Panc1 (cell line): ENCODE measurements at regions not wholly inside any gene's neighbourhood (a gene's known extent, or its start where the extent isn't known, plus 50 kb on each side); places are given as distances from the start of the nearest gene placed in this dataset.

ENCODE experiments used
- ATAC-seq: fragments of 200-7000 bp; cut with Tn5 transposase; 2 replicates; pipeline ENCODE4 v1.9.1; 2020; ENCODE audit warnings: mild to moderate bottlenecking, moderate library complexity
- BruUV-seq: library from RNA; stranded (reverse); fragments of 400-500 nt; replicated peaks from 2 replicates; lab custom pipeline; 2021; lab: Mats Ljungman, UMichigan
- CTCF ChIA-PET: fragments of 300-600 bp; sonication (Branson Sonifier 250); formaldehyde crosslinking; loops from one replicate; lab custom pipeline; 2022; ENCODE audit warnings: antibody characterized with exemption; lab: Charles Lee
- POLR2A ChIA-PET: fragments of 300-600 bp; sonication (Branson Sonifier 250); formaldehyde crosslinking; loops from one replicate; lab custom pipeline; 2022; ENCODE audit warnings: antibody characterized with exemption; lab: Charles Lee
- DNase-seq: peaks from one replicate; pipeline ENCODE4 v3.0.0-alpha.2; 2010; ENCODE audit warnings: low read depth, low spot score
- H3K27ac ChIP-seq: 2 replicates; pipeline ENCODE4 v1.5.1; 2011; ENCODE audit warnings: mild to moderate bottlenecking, low read length, inconsistent platforms
- H3K27me3 ChIP-seq: fragments of 200-500 bp; sonication (Bioruptor generic); 2 replicates; pipeline ENCODE4 v1.6.0; 2014; ENCODE audit warnings: low read length, inconsistent platforms; ENCODE audit not compliant: control insufficient read depth, insufficient read depth
- H3K36me3 ChIP-seq: fragments of 200-500 bp; sonication (Bioruptor generic); 2 replicates; pipeline ENCODE4 v1.5.1; 2014; ENCODE audit warnings: inconsistent platforms, mild to moderate bottlenecking, low read length, moderate library complexity; ENCODE audit not compliant: control insufficient read depth, insufficient read depth
- H3K4me1 ChIP-seq: 2 replicates; pipeline ENCODE4 v1.5.1; 2011; ENCODE audit warnings: inconsistent platforms, mild to moderate bottlenecking, low read length, moderate library complexity; ENCODE audit not compliant: control insufficient read depth, insufficient read depth
- H3K4me3 ChIP-seq, 2 experiments: 2 replicates each; pipeline ENCODE4 v1.5.1; 2011 to 2012; ENCODE audit warnings: low read depth in 2 of 2, low read length in 2 of 2, mild to moderate bottlenecking in 2 of 2, inconsistent platforms in 1 of 2, moderate library complexity in 1 of 2
- H3K9me3 ChIP-seq: fragments of 200-500 bp; sonication (Bioruptor generic); 2 replicates; pipeline ENCODE4 v1.5.1; 2014; ENCODE audit warnings: low read depth, mild to moderate bottlenecking, inconsistent platforms, low read length, moderate library complexity; ENCODE audit not compliant: control insufficient read depth, insufficient read depth
- POLR2AphosphoS5 ChIP-seq: IDR thresholded peaks from 2 replicates; pipeline ENCODE4 v1.6.1; 2012; ENCODE audit warnings: mild to moderate bottlenecking, low read depth, low read length, moderate library complexity
- SIN3A ChIP-seq: IDR thresholded peaks from 2 replicates; pipeline ENCODE4 v1.6.1; 2012; ENCODE audit warnings: low read depth, mild to moderate bottlenecking, low read length, moderate library complexity, borderline replicate concordance; ENCODE audit not compliant: insufficient read depth
- TCF7L2 ChIP-seq: IDR thresholded peaks from 2 replicates; pipeline ENCODE4 v1.6.1; 2011; ENCODE audit warnings: mild to moderate bottlenecking, low read depth, low read length, inconsistent platforms
- in situ Hi-C: cut with HindIII; loops from 2 replicates; pipeline ENCODE4 v1.10.0; 2016; ENCODE audit warnings: low sequenced_read_pairs, low pct_unique_long_range_greater_than_20kb
- intact Hi-C: fragments of 100-400 bp; cut with micrococcal nuclease; formaldehyde crosslinking; loops from one replicate; pipeline ENCODE4 v1.10.0; 2022; ENCODE audit not compliant: unreplicated experiment
- TF ChIP-seq, protein P1 (sequence below): fragments of 450-650 bp; IDR thresholded peaks from 2 replicates; pipeline ENCODE4 v1.5.1; 2017; ENCODE audit warnings: mild to moderate bottlenecking
- TF ChIP-seq, protein P2 (sequence below), 2 experiments: IDR thresholded peaks; 2 replicates each; pipeline ENCODE4 v1.6.1; 2011 to 2012; ENCODE audit warnings: low read depth in 2 of 2, control low read depth in 1 of 2, low read length in 1 of 2, mild to moderate bottlenecking in 1 of 2, moderate library complexity in 1 of 2; ENCODE audit not compliant: insufficient read depth in 1 of 2

DNA sequence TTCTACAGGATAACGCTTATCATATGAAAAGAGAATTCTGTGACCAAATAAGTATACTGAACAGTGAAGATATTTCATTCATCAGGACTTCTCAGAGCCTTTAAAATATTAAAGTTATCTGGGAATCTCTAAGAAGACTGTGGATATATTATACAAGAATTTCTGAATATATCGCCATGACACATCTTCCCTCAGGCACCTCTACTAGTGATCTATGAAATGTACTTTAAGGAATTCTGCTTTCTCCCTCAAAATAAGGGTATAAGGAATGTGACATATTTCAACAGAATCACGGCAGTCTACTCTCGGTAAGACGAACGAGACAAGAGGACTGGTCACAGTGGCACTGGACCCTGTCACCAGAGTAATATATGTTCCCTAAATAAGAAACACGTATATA, 504.2 kb upstream of the PHF14 start:
- DNase-seq (no peak), ATAC-seq (no peak)
- Histone ChIP-seq H3K36me3 (no peaks in the 10 kb centered on the region), H3K9me3 (no peaks in the 10 kb centered on the region; the same call in 1 of the 2 replicates), H3K27me3 (no peaks in the 10 kb centered on the region), H3K27ac (no peak overlapping the region), H3K4me1 (no peaks in the 10 kb centered on the region), H3K4me3 (no peak overlapping the region)
- TF ChIP-seq TCF7L2, result no peak
- no peak for TF ChIP-seq POLR2AphosphoS5
- TF ChIP-seq, protein P1, sequence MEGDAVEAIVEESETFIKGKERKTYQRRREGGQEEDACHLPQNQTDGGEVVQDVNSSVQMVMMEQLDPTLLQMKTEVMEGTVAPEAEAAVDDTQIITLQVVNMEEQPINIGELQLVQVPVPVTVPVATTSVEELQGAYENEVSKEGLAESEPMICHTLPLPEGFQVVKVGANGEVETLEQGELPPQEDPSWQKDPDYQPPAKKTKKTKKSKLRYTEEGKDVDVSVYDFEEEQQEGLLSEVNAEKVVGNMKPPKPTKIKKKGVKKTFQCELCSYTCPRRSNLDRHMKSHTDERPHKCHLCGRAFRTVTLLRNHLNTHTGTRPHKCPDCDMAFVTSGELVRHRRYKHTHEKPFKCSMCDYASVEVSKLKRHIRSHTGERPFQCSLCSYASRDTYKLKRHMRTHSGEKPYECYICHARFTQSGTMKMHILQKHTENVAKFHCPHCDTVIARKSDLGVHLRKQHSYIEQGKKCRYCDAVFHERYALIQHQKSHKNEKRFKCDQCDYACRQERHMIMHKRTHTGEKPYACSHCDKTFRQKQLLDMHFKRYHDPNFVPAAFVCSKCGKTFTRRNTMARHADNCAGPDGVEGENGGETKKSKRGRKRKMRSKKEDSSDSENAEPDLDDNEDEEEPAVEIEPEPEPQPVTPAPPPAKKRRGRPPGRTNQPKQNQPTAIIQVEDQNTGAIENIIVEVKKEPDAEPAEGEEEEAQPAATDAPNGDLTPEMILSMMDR, result no peak
- TF ChIP-seq, protein P2, sequence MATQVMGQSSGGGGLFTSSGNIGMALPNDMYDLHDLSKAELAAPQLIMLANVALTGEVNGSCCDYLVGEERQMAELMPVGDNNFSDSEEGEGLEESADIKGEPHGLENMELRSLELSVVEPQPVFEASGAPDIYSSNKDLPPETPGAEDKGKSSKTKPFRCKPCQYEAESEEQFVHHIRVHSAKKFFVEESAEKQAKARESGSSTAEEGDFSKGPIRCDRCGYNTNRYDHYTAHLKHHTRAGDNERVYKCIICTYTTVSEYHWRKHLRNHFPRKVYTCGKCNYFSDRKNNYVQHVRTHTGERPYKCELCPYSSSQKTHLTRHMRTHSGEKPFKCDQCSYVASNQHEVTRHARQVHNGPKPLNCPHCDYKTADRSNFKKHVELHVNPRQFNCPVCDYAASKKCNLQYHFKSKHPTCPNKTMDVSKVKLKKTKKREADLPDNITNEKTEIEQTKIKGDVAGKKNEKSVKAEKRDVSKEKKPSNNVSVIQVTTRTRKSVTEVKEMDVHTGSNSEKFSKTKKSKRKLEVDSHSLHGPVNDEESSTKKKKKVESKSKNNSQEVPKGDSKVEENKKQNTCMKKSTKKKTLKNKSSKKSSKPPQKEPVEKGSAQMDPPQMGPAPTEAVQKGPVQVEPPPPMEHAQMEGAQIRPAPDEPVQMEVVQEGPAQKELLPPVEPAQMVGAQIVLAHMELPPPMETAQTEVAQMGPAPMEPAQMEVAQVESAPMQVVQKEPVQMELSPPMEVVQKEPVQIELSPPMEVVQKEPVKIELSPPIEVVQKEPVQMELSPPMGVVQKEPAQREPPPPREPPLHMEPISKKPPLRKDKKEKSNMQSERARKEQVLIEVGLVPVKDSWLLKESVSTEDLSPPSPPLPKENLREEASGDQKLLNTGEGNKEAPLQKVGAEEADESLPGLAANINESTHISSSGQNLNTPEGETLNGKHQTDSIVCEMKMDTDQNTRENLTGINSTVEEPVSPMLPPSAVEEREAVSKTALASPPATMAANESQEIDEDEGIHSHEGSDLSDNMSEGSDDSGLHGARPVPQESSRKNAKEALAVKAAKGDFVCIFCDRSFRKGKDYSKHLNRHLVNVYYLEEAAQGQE (IDR thresholded peaks at IDR 0.05; ENCODE audit: insufficient read depth in 1 of 2, low read depth in 2 of 2, low read length in 1 of 2), result no peak
- no peak for TF ChIP-seq SIN3A
- intact Hi-C loops, result no loop called here
- POLR2A ChIA-PET, result no interaction called here
- CTCF ChIA-PET, result no interaction called here
- no TSS peak for BruUV-seq
- in situ Hi-C loops, result no loop called here

DNA sequence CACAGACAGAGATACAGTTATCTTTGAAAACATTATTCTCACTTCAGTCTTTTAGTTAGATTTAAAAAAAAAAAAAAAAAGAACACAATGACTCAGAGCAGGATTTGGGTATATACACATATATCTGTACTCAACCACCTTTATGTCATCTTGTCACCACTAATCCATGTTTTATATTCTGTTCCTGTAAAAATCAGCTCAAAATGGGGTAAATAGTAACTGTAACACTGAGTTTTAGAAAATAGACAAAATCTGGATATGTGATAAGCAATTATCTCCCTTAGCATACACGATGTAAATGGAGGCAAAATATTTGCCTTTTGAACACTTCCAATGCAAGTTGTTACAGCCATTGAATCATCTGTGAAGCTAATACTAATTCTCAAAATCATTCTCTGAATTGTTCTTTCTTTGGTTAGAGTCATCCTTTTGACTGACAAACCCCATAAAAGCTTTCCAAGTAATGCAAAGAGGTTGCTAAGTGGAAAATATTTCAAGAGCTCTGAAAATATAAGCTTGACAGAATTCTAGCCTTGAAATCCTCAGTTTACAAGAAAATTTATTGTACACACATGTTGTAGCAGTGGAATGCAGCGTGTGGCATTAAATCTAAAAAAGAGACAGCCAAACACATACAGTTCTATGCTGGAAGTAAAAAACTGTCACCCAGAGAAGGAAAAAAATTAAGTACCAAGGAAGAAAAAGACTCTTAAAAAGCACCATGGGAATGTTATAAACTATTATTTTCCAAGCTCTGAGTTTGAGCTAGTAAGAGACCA, 502.2 kb upstream of the PHF14 start:
- DNase-seq (no peak), ATAC-seq (no peak)
- BruUV-seq, result no TSS peak
- CTCF ChIA-PET, result no interaction called here
- Histone ChIP-seq H3K27me3 (no peaks in the 10 kb centered on the region), H3K4me3 (no peak overlapping the region), H3K27ac (no peak overlapping the region), H3K36me3 (no peaks in the 10 kb centered on the region), H3K4me1 (no peaks in the 10 kb centered on the region), H3K9me3 (no peaks in the 10 kb centered on the region; the same call in 1 of the 2 replicates)
- in situ Hi-C loops, result no loop called here
- POLR2A ChIA-PET, result no interaction called here
- no peak for TF ChIP-seq POLR2AphosphoS5
- TF ChIP-seq, protein P1, result no peak
- TF ChIP-seq SIN3A, result no peak
- TF ChIP-seq, protein P2 (IDR thresholded peaks at IDR 0.05; ENCODE audit: insufficient read depth in 1 of 2, low read depth in 2 of 2, low read length in 1 of 2), result no peak
- TF ChIP-seq TCF7L2, result no peak
- intact Hi-C loops, result no loop called here
